NCI-H460 (cell line): ENCODE measurements at regions not wholly inside any gene's neighbourhood (a gene's known extent, or its start where the extent isn't known, plus 50 kb on each side); places are given as distances from the start of the nearest gene placed in this dataset.

ENCODE experiments used
- DNase-seq: peaks from one replicate; pipeline ENCODE4 v3.0.0-alpha.2; 2016; ENCODE audit warnings: low read depth; ENCODE audit errors: extremely low read depth

DNA sequence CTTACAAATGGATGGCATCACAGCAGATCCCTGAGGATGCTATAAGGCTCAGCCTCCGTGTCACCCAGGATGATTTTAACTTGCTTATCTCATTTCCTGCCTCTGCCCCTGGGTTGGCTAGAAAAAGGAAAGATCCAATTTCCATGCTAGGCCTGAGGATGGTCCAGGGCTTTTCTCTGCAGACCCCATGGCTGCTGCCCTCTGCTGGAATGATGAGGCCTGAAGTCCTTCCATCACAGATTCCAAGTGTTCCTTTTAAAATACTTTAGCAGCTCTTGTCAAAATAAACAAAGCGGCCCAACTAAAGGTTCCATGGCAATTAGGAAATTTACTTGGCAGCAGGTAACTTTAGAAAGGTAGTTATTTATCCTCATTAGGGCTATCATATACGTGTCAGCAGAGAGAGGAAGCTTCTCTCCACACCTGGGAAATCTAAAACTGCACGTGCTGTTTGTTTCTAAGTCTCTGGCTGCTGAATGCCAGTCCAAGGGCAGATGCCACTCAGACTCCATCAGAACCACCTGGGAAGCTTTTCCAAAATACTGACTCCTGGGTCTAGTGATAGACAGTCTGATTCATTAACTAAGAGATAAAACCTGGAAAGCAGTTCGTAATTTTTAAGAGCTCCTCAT is 401.9 kb upstream of the IL12A start:
- DNase-seq: peak; percentile 4

DNA sequence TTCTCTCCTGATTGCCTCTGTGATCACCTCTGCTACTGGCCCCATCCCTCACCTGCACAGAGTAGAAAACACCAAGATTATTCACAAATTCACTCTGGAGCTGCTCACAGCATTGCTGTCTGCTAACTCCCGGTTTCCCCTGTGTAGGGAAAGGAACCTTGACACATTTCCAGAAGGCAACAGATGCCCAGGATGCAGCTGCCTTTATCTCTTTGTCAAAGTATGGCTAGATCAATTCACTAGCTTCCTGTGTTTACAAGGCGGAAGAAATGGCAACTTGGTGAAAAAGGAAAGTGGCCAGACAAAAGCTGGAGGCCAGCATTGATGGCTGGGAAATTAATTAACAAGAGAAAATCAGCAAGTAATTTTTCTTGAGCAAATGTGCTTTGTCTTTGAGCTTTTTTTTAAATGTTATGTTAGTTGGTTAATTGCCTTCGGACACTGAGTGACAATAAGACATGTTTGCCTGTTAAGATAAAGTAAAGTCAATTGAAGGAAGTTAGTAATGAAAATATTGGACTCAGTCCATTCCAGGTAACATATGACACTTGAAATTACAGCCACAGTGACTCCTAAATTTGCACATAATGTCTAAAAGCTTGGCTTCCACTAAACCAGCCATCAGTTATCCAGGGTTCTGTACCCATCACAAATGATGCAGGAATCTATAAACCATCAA is 394.6 kb upstream of the IL12A start:
- DNase-seq: no peak

DNA sequence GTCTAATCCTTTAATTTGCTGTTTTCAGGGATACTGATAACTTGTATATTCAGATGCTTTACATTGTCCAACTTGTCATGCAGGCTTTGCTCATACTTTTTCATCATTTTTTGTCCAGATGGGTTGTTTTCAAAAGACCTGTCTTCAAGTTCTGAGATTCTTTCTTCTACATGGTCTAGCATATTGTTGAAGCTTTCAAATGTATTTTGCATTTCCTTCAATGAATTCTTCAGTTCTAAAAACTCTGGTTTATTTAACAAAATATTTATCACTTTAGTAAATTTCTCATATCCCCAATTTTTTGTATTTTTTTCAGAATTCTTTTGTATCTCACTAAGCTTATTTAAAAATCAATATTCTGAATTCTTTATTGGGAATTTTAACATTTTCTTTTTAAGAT is 388.3 kb upstream of the IL12A start:
- no peak for DNase-seq

DNA sequence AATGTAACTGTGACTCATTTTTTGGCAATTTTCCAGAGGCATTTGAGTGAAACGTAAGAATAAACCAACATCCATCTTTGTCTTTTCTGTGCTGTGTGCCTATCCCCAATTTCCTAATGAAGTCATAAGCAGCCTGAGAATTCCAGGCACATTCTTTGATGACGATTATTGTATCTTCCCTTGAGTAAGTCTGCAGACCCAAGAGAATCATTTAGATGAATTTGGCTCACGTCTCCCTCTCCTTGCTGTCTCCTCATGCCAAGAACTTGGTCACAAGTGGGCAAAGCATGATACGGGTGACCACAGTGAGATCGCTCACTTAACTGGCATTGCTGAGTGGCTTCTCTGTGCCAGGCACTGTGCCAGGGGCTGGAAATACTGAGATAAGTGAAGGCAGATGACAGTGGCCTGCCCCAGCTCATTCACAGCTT is 384.5 kb upstream of the IL12A start:
- DNase-seq: no peak

DNA sequence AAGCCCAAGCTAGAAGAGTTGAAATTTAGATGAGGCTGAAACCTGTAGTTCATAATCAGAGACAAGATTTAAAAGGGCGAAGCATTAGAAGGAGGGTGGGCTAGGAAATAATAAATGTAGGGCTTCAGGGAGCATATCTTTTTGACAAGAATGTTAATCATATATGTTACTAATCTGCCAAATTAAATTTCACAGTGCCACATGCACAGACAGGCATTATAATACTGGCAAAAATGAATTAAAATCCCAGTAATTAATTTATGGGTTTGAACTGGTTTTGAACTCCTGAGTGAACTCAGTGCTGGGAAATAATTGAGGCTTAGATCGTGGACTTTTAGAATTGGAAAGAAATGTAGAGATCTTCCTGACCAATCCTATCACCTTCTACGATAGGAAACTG is 383.5 kb upstream of the IL12A start:
- DNase-seq: no peak

DNA sequence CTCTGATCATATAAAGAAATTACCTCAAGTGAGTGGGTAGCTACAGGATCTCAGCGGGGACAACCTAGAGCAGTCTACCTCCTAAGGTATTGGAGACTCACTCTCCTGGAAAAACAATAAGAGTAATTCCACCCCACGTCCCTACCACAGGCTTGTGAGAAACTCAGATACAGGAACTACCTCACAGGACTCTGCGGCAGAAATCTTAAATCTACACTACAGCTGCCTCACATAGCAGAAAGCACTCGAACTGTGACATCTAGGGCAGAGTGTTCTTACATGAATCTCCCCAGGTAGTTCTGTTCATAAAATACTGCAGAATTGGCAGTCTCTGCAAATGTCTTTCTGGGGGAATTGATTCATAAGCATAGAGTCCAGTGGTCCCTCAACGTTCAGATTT is 382.9 kb upstream of the IL12A start:
- no peak for DNase-seq

DNA sequence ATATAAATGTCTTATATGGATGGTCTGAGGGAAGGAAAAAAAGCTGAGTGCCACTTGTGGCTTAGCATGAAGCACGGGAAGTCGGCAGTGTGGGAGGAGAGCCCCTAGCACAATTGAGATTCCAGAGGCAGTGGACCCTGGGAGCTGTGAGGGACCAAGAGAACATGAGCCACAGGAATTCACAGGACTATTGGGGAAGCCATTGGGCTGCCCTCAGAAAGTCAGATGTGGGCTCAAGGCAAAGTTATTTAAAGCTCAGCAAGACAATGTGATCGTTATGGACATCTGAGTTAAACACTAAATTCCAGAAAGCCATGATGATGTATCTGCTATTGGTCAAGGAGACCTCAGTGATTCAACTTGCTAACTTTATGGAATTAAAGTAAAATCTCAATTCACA is 380.8 kb upstream of the IL12A start:
- DNase-seq: no peak

DNA sequence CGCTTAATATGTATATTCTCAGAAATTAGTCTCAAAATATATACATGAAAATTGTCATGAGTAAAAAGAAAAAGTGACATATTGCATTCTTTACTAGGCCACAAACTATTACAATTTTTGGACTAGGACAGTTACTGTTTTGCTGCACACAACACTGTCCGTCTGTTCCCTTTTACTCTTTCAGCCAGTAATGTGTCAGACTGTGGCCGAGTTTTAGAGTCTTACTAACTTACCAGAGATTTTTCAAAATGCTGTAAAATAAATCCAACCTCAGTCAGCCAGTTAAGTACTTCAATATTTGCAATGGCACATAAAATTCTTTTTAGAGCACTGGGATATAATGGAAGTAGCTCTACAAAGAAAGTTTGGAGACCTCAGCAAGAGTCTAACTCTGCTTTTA is 380.3 kb upstream of the IL12A start:
- DNase-seq: no peak

DNA sequence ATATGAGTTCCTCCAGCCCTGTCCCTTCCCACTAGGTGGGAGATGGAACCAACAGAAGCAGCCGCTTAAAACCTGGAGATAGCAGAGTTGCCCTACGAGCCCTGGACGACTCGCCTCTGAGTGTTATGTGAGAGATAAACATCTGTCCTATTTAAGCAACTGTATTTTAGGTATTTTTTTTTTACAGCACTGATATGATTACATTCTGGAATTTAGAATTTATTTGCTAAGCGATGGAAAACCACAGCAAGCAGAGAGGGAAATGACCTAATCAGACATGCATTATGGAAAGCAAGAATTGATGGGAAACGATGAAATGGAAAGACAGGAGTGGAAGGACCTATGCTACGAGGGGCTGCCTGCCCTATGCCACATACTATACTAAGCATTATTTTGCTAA is 379.0 kb upstream of the IL12A start:
- no peak for DNase-seq

DNA sequence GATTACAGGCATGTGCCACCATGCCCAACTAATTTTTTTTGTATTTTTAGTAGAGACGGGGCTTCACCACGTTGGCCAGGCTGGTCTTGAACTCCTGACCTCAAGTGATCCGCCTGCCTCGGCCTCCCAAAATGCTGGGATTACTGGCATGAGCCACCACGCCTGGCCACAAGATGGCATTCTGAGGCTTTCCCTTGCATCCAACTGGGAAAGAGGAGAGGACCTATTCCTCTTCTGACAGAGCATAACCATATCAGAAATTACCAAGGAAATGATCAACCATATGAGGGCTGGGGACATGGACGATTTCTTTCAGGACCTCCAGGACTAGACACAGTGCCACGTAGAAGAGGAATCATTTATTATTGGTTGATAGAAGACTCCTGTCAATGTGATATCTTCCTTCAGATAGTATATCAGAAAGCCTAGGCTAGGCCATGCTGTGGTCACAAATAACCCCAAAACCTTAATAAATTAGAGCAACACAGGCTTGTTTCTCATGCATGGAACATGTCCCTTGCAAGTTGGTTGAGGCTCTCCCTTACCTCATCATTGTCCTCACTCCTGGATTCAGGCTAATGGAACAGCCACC is 372.3 kb upstream of the IL12A start:
- DNase-seq: peak; percentile 36

DNA sequence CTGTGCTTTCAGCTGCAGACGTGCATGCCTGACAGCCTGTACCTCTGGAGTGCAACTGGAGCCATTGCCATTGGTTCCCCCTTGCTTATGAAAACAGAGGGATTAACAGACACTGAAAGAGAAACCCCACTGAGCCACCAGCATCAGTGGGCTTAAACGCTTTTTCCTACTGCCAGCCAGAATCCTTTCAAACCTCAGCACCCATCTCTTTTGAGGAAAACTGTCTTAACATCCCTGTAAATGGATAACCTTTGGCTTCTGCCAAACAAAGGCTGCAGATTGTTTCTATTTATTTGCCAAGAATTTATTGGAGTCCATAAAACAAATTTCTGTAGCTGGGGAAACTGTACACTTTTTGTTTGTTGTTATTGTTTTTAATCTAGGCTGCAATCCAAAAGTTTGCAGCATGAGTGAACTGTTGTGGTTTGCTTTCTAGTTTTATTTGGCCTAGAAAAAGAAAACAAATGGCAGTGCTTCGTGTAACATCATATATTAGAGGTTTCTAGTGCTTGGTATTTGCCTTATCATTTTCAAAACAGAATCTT is 369.2 kb upstream of the IL12A start:
- no peak for DNase-seq

DNA sequence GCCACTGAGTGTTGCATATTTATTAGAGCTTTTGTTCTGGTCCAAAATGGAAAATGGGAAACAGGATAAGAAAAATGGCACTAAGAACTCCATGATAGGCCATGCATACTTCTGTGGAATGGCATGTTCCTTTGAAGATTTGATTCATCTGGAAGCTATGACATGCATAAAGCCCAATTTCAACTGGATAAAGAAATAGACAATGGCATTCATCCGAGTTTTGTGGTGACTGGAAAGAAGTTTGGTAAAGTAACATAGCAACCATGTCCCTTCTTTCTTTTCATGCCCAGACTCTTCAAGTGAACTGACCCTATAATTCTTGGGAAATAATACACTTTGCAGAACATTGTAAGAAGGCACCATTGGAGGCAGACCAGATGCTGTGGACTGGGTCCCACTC is 368.4 kb upstream of the IL12A start:
- no peak for DNase-seq

DNA sequence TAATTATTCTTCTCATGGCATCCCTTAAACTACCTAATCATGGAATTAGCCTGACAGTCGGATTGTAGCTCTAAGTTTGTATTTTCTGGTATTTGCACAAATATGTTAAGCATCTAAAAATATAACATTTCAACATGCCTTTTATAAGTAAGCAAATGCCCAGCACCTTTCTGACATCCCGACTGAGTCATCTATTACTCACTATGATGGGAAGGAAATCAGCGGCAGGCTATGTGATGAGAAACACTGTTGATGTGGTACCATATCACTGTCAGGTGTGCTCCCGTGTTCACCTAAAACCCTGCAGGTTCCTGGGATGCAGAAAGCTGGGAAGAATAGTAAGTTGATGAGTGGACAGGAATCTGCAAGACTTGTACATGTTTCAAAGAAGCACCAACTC is 367.8 kb upstream of the IL12A start:
- peak; percentile 11 for DNase-seq

DNA sequence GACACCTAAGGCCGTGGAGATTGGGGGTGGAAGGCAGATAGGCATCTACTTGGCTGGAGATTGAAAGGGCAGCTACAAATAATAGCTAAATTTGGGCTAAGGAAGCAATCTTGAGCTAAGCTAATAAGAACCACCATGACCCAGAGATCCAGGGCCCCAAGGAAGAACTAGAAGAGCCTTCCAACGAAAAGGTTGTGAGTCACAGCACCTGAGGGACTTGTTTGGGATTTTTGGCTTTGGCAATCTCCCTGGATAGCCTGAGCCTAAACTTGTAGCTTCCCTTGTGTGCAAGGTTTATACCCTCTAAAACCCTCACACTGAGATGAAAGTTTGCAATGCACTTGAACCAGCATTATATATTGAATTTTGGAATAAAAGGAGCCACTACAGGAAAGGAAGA is 364.0 kb upstream of the IL12A start:
- DNase-seq: no peak

DNA sequence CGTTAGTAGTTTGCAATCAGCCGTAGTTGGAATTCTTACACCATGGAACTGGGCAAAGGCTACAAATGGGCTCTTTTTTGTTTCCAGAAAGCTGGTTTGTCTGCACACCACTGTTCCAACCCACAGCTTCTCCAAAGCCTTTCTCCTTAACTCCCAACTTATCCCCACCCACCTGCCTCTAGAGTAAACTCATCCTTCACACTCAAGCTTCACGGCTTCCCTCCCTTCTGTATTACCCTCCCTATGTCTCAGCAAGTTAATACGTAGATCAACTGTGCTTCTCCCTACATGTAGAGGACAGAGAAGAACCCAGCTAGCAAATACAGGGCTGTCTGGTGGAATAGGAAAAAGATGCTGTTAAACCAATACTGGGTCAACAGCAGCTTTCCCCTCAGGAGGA is 363.0 kb upstream of the IL12A start:
- no peak for DNase-seq

DNA sequence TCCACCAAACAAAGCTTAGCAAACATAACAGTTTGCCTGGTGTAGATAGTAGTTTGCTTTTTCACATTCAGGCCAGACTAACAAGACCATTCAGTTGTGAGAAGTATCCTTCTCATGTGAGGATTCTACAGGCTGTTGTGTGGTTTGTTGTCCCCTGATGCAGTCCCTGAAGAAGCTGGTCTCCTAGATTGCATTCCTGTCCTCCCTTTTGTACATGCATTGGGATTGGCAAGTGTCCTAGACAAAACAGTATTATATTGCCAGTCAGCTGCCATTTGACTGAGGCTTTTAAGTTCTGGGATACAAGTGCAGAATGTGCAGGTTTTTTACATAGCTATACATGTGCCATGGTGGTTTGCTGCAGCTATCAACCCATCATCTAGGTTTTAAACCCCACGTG is 362.0 kb upstream of the IL12A start:
- DNase-seq: no peak

DNA sequence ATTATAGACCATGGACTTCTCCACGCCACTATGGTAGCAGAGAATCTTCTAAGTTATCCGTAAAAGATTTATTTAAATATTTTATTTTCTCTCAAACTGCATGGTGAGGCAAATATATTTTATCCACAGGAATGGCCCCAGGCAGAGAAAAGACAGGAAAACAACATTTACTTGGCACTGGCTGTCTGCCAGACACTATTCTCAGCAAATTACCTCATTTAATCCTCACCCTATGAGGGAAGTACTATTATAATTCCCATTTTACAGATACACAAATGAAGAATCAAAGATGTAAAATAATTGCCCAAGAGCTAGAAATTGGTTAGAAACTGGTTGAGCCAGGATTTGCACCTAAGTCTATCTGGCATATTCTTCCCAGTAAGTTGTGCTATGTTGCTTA is 361.4 kb upstream of the IL12A start:
- no peak for DNase-seq

DNA sequence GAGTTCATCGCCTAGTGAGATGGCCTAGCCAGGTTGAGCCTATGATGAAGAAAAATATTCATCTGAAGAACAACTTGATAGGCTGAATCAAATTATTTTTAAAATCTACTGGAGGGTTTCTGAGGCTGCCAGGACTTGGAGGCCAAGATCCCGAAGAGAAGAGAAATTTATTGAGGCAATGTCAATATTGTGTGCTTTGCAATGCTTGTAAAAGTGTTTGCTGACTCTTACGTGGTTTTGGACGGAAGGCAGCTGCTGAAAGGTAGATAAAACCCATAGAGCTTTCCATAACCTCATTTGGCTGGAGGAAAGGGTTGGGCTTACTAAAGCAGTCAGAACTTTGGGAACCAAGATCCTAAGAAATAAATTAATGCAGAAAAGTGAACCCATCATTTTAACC is 361.0 kb upstream of the IL12A start:
- no peak for DNase-seq

DNA sequence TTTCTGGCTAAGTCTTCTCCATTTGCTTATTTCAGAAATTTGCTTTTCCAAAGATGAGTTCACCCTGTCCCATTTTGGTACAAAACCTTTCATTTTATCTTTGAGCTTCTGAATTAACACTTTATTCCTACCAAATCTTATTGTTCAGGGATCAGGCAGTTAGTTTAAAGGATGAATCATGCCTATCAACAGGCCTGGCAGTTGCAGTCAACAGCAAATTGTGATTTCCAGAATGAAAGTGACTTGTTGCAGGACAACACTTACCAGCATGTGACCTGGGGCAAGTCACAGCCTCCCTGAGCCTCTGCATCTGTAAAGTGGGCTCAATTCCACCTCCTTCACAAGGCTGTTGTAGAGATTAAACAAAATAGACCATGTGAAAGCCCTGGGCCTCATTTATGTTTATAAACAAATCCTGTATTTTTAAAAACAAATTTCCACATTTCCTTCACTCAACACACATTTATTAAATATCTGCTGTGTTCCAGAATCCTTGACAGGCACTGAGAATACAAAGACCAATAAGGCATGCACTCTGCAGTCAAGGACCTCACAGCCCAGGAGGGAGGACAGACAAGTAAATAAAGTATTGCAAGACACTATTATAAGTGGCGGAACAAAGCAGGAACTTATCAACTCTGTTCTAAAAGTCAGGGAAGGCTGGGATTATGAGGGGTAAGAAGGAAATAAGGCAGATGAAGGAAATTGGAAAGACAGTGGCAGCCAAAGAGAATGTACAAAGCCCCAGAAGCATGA is 359.1 kb upstream of the IL12A start:
- no peak for DNase-seq

DNA sequence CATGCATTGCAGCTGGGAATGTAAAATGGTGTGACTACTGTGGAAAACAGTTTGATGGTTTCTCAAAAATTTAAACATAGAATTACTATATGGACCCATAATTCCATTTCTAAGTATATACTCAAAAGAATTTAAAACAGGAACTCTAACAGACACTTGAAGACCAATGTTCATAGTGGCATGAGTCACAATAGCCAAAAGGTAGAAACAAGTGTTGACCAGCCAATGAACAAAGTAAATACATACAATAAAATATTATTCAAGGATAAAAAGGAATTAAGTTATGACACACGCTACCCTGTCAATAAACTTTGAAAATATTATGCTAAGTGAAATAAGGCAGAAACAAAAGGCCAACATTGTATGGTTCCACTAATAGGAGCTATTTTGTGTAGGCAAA is 357.4 kb upstream of the IL12A start:
- no peak for DNase-seq

DNA sequence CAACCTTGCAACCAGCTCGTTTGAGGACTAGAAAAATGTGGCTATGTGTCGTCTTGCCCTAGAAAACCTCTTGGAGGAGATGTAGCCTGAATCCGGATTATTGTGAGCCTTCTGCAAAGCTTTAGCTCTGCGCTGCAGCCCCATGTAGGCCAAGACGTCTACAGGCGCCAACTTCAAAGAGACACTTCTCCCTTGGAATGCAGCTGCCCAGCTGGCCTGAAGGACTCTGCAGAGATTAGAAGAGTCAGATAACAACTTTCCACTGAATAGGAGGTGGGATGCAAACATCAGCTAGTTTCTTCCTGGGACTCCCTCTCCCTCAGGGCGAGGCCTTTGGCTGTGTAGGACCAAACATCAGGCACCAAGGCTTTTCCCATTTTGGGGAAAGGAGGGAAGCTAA is 356.5 kb upstream of the IL12A start:
- DNase-seq: no peak

DNA sequence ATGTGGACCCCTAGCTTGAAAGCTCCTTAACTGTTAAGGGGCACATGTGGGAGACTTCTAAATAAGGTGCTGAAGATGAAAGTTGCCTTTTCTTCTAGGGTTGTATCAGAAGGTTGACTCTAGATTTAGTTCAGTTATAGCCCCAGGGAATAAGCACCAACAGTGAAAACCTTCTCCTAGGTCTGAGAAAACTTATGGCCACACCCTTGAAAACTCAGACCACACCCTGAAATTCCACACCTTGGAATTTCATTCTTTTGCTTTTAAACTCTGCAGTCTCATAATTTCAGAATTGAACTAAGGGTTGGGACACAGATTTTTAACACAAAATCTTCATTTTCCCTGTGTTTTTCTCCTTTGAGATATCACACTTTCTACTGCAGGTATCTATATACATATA is 355.8 kb upstream of the IL12A start:
- no peak for DNase-seq
